ENCODE measurements at regions not wholly inside any gene's neighbourhood (a gene's known extent, or its start where the extent isn't known, plus 50 kb on each side); places are given as distances from the start of the nearest gene placed in this dataset.
"Not testable (repeated sequence)": the region's sequence is repeated elsewhere in the genome, so short reads cannot be mapped to it uniquely, and the experiment has no call there.

DNA sequence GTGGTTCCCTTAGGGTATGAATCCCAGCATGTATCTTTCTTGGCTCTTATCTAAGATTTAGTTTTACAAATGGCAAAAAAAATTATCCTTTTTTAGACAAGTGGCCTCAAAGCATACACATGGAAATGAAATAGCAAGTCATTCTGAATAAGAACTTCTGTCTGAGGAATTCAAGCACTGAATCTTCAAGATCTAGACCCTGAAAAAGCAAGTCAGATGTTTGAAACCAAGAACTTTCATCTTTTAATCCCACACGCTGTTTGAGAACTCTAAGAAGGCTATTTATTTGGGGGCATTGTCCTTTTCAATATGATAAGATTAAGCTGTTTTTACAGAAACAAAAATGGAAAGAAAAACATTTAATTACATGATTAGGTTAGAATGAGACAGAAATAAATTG lies 549.2 kb upstream of the CYLC2 start:
- DNase-seq (ENCODE audit: low read depth in 4 of 6, low spot score in 6 of 6): no peak
- Histone ChIP-seq H3K4me3 (ENCODE audit: low read depth, low read length) (no peak overlapping the region), H3K9me3 (ENCODE audit: control insufficient read depth, insufficient read depth, low read length) (no peaks in the 10 kb centered on the region), H3K4me1 (ENCODE audit: control insufficient read depth, insufficient read depth, low read length) (no peaks in the 10 kb centered on the region), H3K27me3 (ENCODE audit: control insufficient read depth, insufficient read depth, low read length) (no peaks in the 10 kb centered on the region), H3K27ac (ENCODE audit: low read depth, low read length) (no peak overlapping the region), H3K36me3 (ENCODE audit: control insufficient read depth, insufficient read depth, low read length) (no peaks in the 10 kb centered on the region)
- WGBS (ENCODE audit: insufficient coverage): no CpG with 5 or more reads among the region's 1 CpG

DNA sequence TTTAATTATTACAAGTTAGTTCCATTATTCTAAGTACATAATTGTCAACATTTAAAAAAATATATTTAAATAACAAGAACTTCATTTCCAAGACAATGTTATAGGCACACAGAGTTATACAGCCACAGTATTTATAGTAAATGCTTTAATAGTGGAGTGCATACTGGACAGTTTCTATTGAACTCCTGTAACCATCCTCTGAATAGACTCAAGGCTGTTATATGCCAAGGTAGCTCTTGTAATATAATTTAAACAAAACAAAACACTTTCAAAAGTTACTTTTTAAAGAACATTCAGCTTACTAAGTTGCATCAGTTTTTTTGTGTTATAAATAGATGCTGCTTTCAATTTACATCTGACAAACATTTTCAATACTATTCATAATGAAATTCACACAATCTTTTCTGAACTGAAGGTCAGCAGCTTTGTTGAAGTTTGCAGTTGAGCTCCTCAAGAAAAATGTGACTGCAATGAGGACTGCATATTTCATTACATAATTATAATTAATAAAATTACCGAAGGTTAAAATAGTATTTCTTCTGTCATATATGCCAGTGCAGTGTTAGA lies 549.9 kb upstream of the CYLC2 start:
- no peaks in the 10 kb centered on the region for H3K4me1 ChIP-seq (ENCODE audit: control insufficient read depth, insufficient read depth, low read length)
- WGBS (ENCODE audit: insufficient coverage): no CpG with 5 or more reads among the region's 1 CpG
- H3K9me3 ChIP-seq (ENCODE audit: control insufficient read depth, insufficient read depth, low read length): no peaks in the 10 kb centered on the region
- no peak overlapping the region for H3K27ac ChIP-seq (ENCODE audit: low read depth, low read length)
- DNase-seq (ENCODE audit: low read depth in 4 of 6, low spot score in 6 of 6): no peak
- H3K27me3 ChIP-seq (ENCODE audit: control insufficient read depth, insufficient read depth, low read length): no peaks in the 10 kb centered on the region
- H3K36me3 ChIP-seq (ENCODE audit: control insufficient read depth, insufficient read depth, low read length): no peaks in the 10 kb centered on the region
- no peak overlapping the region for H3K4me3 ChIP-seq (ENCODE audit: low read depth, low read length)

DNA sequence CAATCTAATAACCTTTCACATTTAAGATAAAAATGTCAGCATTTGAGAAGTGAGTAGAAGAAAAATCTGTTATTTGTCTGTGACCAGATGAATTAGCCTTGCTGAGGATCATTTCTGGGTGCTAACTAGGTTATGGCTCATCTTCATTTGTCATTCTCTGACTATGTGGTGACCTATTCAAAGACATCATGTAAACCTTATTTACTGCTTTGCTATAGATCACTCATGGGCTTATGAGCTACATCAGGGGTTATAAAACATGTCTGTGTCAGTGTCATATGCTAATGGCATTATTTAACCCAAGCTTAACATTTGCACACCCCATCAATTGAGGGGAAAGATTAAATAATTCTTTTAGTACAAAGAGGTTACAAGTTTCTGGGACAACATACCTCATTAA lies 555.5 kb upstream of the CYLC2 start:
- no peak overlapping the region for H3K27ac ChIP-seq (ENCODE audit: low read depth, low read length)
- H3K27me3 ChIP-seq (ENCODE audit: control insufficient read depth, insufficient read depth, low read length): no peaks in the 10 kb centered on the region
- no peaks in the 10 kb centered on the region for H3K9me3 ChIP-seq (ENCODE audit: control insufficient read depth, insufficient read depth, low read length)
- no peaks in the 10 kb centered on the region for H3K4me1 ChIP-seq (ENCODE audit: control insufficient read depth, insufficient read depth, low read length)
- no peaks in the 10 kb centered on the region for H3K36me3 ChIP-seq (ENCODE audit: control insufficient read depth, insufficient read depth, low read length)
- no peak overlapping the region for H3K4me3 ChIP-seq (ENCODE audit: low read depth, low read length)
- peak in 1 of 6 donors; percentile 5 for DNase-seq (ENCODE audit: low read depth in 4 of 6, low spot score in 6 of 6)

DNA sequence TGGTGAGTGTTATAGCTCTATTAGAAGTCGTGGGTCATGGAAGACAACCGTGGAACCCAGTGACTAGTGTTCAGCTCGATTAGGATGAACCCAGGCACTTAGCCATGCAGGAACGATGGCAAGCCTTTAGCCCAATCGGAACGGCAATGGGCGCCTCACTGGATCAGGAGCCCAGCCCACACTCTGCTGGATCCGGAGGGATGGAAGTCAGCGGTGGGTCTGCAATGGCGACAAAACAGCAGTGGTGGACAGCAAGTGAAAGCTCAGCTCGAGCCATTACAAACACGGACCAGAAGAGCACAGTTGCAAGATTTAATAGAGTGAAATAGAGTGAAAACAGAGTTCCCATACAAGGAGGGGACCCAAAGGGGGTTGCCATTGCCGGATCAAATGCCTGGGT lies 558.5 kb upstream of the CYLC2 start:
- not testable (repeated sequence) for H3K36me3 ChIP-seq (ENCODE audit: control insufficient read depth, insufficient read depth, low read length); H3K27me3 ChIP-seq (ENCODE audit: control insufficient read depth, insufficient read depth, low read length); H3K4me3 ChIP-seq (ENCODE audit: low read depth, low read length); H3K4me1 ChIP-seq (ENCODE audit: control insufficient read depth, insufficient read depth, low read length); DNase-seq (ENCODE audit: low read depth in 4 of 6, low spot score in 6 of 6); H3K9me3 ChIP-seq (ENCODE audit: control insufficient read depth, insufficient read depth, low read length); H3K27ac ChIP-seq (ENCODE audit: low read depth, low read length)
- whole genome bisulfite sequencing (ENCODE audit: insufficient coverage): 95% methylated on average over 12 of the region's 13 CpGs

DNA sequence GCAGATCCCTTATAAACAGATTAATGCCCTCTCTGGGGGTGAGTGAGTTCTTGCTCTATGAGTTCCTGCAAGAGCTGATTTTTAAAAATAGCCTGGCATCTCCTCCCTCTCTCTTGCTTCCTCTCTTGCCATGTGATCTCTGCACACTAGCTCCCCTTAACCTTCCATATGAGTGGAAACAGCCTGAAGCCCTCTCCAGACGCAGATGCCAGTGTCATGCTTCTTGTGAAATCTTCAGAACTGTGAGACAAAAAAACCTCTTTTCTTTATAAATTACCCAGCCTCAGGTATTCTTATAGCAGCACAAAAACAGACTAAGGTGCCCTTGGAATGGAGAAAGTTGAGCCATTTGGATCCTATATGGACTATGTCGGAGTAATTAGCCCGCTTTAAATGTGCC lies 559.7 kb upstream of the CYLC2 start:
- DNase-seq (ENCODE audit: low read depth in 4 of 6, low spot score in 6 of 6): no peak
- no peaks in the 10 kb centered on the region for H3K4me1 ChIP-seq (ENCODE audit: control insufficient read depth, insufficient read depth, low read length)
- 90% methylated on average over 2 of the region's 3 CpGs for WGBS (ENCODE audit: insufficient coverage)
- no peak overlapping the region for H3K27ac ChIP-seq (ENCODE audit: low read depth, low read length)
- H3K9me3 ChIP-seq (ENCODE audit: control insufficient read depth, insufficient read depth, low read length): no peaks in the 10 kb centered on the region
- no peak overlapping the region for H3K4me3 ChIP-seq (ENCODE audit: low read depth, low read length)
- no peaks in the 10 kb centered on the region for H3K36me3 ChIP-seq (ENCODE audit: control insufficient read depth, insufficient read depth, low read length)
- H3K27me3 ChIP-seq (ENCODE audit: control insufficient read depth, insufficient read depth, low read length): no peaks in the 10 kb centered on the region

DNA sequence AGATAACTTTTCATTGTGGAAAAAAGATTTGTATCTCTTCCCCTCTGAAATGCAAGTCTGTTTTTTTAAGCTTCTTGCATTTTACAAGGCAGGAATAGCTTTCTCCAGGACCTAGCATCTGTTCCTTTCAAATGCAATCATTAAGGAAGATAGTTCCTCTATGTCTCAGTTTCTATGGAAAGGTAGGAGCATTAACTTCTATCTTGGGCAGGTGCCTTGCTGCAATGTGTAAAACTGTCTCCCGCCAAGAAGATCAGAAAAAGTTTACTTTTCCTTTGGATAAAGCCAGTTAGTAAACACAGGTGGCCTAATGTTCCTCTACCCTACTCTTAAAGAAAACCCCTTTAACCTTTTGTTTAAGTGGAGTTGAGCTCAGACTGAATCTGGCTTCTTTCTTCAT lies 560.6 kb upstream of the CYLC2 start:
- DNase-seq (ENCODE audit: low read depth in 4 of 6, low spot score in 6 of 6): no peak
- H3K9me3 ChIP-seq (ENCODE audit: control insufficient read depth, insufficient read depth, low read length): no peaks in the 10 kb centered on the region
- no peak overlapping the region for H3K27ac ChIP-seq (ENCODE audit: low read depth, low read length)
- no peaks in the 10 kb centered on the region for H3K36me3 ChIP-seq (ENCODE audit: control insufficient read depth, insufficient read depth, low read length)
- H3K4me3 ChIP-seq (ENCODE audit: low read depth, low read length): no peak overlapping the region
- no peaks in the 10 kb centered on the region for H3K27me3 ChIP-seq (ENCODE audit: control insufficient read depth, insufficient read depth, low read length)
- WGBS (ENCODE audit: insufficient coverage): no CpG with 5 or more reads among the region's 1 CpG
- no peaks in the 10 kb centered on the region for H3K4me1 ChIP-seq (ENCODE audit: control insufficient read depth, insufficient read depth, low read length)

DNA sequence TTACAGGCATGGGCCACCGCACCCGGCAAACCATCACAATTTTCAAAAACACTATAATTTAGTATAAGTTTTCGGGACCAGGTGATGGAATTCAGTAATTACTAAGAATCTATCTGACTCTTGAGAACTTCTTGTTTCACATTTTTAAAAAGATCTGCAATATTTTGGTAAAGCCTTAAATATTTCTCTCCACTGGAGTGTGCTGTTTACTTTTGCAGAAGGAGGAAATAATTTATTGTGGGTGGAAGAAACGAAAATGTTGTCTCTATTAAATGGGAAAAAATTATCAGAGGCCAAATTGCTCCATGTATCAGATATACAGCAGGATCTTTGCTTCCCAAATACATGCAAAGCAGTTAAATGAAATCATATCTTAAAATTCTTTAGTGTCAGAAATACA lies 566.8 kb upstream of the CYLC2 start:
- Histone ChIP-seq H3K4me3 (ENCODE audit: low read depth, low read length) (no peak overlapping the region), H3K4me1 (ENCODE audit: control insufficient read depth, insufficient read depth, low read length) (no peaks in the 10 kb centered on the region), H3K27ac (ENCODE audit: low read depth, low read length) (no peak overlapping the region), H3K27me3 (ENCODE audit: control insufficient read depth, insufficient read depth, low read length) (no peaks in the 10 kb centered on the region), H3K9me3 (ENCODE audit: control insufficient read depth, insufficient read depth, low read length) (no peaks in the 10 kb centered on the region), H3K36me3 (ENCODE audit: control insufficient read depth, insufficient read depth, low read length) (no peaks in the 10 kb centered on the region)
- no CpG with 5 or more reads among the region's 4 CpGs for WGBS (ENCODE audit: insufficient coverage)
- DNase-seq (ENCODE audit: low read depth in 4 of 6, low spot score in 6 of 6): no peak

DNA sequence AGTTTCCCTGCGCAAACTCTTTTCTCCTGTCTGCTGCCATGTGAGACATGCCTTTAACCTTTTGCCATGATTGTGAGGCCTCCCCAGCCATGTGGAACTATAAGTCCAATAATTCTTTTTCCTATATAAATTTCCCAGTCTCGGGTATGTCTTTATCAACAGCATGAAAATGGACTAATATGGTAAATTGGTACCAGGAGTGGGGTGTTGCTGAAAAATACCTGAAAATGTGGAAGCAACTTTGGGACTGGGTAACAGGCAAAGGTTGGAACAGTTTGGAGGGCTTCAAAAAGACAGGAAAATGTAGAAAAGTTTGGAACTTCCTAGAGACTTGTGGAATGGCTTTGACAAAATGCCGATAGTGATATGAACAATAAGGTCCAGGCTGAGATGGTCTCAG lies 578.9 kb upstream of the CYLC2 start:
- not testable (repeated sequence) for H3K27ac ChIP-seq (ENCODE audit: low read depth, low read length); H3K27me3 ChIP-seq (ENCODE audit: control insufficient read depth, insufficient read depth, low read length); DNase-seq (ENCODE audit: low read depth in 4 of 6, low spot score in 6 of 6); H3K4me1 ChIP-seq (ENCODE audit: control insufficient read depth, insufficient read depth, low read length); H3K36me3 ChIP-seq (ENCODE audit: control insufficient read depth, insufficient read depth, low read length); H3K9me3 ChIP-seq (ENCODE audit: control insufficient read depth, insufficient read depth, low read length); H3K4me3 ChIP-seq (ENCODE audit: low read depth, low read length)
- 83% methylated on average over 2 of the region's 3 CpGs for WGBS (ENCODE audit: insufficient coverage)

DNA sequence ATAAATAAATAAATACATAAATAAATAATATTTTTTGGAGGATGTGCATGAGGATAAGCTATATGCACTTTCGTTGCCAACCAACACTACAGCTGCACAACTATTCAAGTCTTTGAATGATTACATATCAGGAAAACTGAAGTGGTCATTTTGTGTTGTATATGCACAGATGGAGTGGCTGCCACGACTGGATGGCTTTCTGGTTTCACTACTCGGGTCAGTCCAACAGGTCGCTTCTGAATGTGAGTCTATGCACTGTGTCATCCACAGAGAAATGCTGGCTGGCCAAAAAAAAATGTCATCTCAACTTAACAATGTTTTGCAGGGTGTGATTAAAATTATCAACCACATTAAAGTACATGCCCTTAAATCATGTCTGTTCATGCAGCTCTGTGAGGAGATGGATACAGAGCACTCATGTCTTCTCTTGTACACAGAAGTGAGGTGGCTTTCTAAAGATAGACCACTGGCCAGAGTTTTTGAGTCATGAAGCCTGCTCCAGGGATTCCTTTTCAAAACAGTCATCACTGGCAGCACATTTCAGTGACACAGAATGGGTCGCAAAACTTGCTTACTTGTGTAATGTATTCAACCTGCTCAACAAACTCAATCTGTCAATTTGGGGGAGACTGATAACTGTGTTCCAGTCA lies 589.8 kb upstream of the CYLC2 start:
- no peaks in the 10 kb centered on the region for H3K27me3 ChIP-seq (ENCODE audit: control insufficient read depth, insufficient read depth, low read length)
- no peaks in the 10 kb centered on the region for H3K9me3 ChIP-seq (ENCODE audit: control insufficient read depth, insufficient read depth, low read length)
- H3K4me1 ChIP-seq (ENCODE audit: control insufficient read depth, insufficient read depth, low read length): no peaks in the 10 kb centered on the region
- no peak for DNase-seq (ENCODE audit: low read depth in 4 of 6, low spot score in 6 of 6)
- no peak overlapping the region for H3K4me3 ChIP-seq (ENCODE audit: low read depth, low read length)
- no peak overlapping the region for H3K27ac ChIP-seq (ENCODE audit: low read depth, low read length)
- no peaks in the 10 kb centered on the region for H3K36me3 ChIP-seq (ENCODE audit: control insufficient read depth, insufficient read depth, low read length)
- WGBS (ENCODE audit: insufficient coverage): 100% methylated on average over 1 of the region's 5 CpGs

DNA sequence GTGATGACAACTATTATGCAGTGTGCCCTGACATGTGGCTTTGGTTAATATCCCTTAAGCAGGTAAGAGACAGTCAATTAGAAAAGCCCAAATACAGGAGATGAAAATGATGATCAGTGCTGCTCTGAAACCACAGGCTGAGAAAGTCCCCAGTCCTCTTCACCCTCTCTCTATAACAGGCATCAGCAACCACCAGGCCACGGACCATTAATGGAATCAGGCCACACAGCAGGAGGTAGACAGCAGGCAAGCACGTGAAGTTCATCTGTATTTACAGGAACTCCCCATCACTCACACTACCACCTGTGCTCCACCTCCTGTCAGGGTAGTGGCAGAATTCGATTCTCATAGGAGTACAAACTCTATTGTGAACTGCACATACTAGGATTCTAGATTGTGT lies 591.6 kb upstream of the CYLC2 start:
- H3K27me3 ChIP-seq (ENCODE audit: control insufficient read depth, insufficient read depth, low read length): no peaks in the 10 kb centered on the region
- no peak overlapping the region for H3K4me3 ChIP-seq (ENCODE audit: low read depth, low read length)
- H3K9me3 ChIP-seq (ENCODE audit: control insufficient read depth, insufficient read depth, low read length): no peaks in the 10 kb centered on the region
- H3K27ac ChIP-seq (ENCODE audit: low read depth, low read length): no peak overlapping the region
- H3K4me1 ChIP-seq (ENCODE audit: control insufficient read depth, insufficient read depth, low read length): no peaks in the 10 kb centered on the region
- no peak for DNase-seq (ENCODE audit: low read depth in 4 of 6, low spot score in 6 of 6)
- 0% methylated on average over 1 of the region's 3 CpGs for WGBS (ENCODE audit: insufficient coverage)
- no peaks in the 10 kb centered on the region for H3K36me3 ChIP-seq (ENCODE audit: control insufficient read depth, insufficient read depth, low read length)

Measured in spinal cord (tissue), 9 donors.